ENCODE measurements at regions not wholly inside any gene's neighbourhood (a gene's known extent, or its start where the extent isn't known, plus 50 kb on each side); places are given as distances from the start of the nearest gene placed in this dataset.

DNA sequence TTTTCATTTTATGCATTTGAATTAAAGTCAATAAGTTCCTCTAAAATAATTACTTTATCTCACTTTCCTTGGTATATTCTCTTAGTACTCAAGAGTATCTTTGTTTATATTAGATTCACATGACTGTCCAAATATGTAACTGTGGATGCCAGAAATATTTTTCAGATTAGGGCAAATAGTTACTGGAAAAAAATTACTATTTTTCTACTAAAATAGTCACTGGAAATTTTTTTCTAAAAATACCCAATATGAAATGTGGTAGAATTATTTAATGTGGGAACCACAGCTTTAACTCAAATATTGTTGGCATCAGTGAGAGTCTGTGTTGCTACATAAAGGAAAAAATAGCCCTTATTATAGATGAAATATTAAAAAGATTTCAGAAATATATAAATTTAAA, 70.4 kb upstream of the NMU start:
- TF ChIP-seq, protein P1, sequence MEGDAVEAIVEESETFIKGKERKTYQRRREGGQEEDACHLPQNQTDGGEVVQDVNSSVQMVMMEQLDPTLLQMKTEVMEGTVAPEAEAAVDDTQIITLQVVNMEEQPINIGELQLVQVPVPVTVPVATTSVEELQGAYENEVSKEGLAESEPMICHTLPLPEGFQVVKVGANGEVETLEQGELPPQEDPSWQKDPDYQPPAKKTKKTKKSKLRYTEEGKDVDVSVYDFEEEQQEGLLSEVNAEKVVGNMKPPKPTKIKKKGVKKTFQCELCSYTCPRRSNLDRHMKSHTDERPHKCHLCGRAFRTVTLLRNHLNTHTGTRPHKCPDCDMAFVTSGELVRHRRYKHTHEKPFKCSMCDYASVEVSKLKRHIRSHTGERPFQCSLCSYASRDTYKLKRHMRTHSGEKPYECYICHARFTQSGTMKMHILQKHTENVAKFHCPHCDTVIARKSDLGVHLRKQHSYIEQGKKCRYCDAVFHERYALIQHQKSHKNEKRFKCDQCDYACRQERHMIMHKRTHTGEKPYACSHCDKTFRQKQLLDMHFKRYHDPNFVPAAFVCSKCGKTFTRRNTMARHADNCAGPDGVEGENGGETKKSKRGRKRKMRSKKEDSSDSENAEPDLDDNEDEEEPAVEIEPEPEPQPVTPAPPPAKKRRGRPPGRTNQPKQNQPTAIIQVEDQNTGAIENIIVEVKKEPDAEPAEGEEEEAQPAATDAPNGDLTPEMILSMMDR (conservative IDR thresholded peaks at IDR 0.05; ENCODE audit: low read depth in 2 of 2), result no peak
- TF ChIP-seq POLR2AphosphoS5 (IDR thresholded peaks at IDR 0.05; ENCODE audit: low read depth) (no peak), EZH2phosphoT487 (IDR thresholded peaks at IDR 0.05; ENCODE audit: unreplicated experiment) (no peak), NANOG (IDR thresholded peaks at IDR 0.05; ENCODE audit: borderline replicate concordance) (no peak), EZH2 (IDR thresholded peaks at IDR 0.05; ENCODE audit: low read depth, unreplicated experiment) (no peak), JUNB (IDR thresholded peaks at IDR 0.05; ENCODE audit: unreplicated experiment) (no peak), STAT1 (IDR thresholded peaks at IDR 0.05; ENCODE audit: unreplicated experiment) (no peak), CREB1 (CRISPR knock-in tag; IDR thresholded peaks at IDR 0.05; ENCODE audit: low read depth) (no peak), ZNF331 (CRISPR knock-in tag; IDR thresholded peaks at IDR 0.05; ENCODE audit: low read depth) (no peak), ZNF114 (CRISPR knock-in tag; IDR thresholded peaks at IDR 0.05) (no peak)
- TF ChIP-seq, protein P2, sequence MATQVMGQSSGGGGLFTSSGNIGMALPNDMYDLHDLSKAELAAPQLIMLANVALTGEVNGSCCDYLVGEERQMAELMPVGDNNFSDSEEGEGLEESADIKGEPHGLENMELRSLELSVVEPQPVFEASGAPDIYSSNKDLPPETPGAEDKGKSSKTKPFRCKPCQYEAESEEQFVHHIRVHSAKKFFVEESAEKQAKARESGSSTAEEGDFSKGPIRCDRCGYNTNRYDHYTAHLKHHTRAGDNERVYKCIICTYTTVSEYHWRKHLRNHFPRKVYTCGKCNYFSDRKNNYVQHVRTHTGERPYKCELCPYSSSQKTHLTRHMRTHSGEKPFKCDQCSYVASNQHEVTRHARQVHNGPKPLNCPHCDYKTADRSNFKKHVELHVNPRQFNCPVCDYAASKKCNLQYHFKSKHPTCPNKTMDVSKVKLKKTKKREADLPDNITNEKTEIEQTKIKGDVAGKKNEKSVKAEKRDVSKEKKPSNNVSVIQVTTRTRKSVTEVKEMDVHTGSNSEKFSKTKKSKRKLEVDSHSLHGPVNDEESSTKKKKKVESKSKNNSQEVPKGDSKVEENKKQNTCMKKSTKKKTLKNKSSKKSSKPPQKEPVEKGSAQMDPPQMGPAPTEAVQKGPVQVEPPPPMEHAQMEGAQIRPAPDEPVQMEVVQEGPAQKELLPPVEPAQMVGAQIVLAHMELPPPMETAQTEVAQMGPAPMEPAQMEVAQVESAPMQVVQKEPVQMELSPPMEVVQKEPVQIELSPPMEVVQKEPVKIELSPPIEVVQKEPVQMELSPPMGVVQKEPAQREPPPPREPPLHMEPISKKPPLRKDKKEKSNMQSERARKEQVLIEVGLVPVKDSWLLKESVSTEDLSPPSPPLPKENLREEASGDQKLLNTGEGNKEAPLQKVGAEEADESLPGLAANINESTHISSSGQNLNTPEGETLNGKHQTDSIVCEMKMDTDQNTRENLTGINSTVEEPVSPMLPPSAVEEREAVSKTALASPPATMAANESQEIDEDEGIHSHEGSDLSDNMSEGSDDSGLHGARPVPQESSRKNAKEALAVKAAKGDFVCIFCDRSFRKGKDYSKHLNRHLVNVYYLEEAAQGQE (IDR thresholded peaks at IDR 0.05; ENCODE audit: unreplicated experiment), result no peak
- TF ChIP-seq, protein P3, sequence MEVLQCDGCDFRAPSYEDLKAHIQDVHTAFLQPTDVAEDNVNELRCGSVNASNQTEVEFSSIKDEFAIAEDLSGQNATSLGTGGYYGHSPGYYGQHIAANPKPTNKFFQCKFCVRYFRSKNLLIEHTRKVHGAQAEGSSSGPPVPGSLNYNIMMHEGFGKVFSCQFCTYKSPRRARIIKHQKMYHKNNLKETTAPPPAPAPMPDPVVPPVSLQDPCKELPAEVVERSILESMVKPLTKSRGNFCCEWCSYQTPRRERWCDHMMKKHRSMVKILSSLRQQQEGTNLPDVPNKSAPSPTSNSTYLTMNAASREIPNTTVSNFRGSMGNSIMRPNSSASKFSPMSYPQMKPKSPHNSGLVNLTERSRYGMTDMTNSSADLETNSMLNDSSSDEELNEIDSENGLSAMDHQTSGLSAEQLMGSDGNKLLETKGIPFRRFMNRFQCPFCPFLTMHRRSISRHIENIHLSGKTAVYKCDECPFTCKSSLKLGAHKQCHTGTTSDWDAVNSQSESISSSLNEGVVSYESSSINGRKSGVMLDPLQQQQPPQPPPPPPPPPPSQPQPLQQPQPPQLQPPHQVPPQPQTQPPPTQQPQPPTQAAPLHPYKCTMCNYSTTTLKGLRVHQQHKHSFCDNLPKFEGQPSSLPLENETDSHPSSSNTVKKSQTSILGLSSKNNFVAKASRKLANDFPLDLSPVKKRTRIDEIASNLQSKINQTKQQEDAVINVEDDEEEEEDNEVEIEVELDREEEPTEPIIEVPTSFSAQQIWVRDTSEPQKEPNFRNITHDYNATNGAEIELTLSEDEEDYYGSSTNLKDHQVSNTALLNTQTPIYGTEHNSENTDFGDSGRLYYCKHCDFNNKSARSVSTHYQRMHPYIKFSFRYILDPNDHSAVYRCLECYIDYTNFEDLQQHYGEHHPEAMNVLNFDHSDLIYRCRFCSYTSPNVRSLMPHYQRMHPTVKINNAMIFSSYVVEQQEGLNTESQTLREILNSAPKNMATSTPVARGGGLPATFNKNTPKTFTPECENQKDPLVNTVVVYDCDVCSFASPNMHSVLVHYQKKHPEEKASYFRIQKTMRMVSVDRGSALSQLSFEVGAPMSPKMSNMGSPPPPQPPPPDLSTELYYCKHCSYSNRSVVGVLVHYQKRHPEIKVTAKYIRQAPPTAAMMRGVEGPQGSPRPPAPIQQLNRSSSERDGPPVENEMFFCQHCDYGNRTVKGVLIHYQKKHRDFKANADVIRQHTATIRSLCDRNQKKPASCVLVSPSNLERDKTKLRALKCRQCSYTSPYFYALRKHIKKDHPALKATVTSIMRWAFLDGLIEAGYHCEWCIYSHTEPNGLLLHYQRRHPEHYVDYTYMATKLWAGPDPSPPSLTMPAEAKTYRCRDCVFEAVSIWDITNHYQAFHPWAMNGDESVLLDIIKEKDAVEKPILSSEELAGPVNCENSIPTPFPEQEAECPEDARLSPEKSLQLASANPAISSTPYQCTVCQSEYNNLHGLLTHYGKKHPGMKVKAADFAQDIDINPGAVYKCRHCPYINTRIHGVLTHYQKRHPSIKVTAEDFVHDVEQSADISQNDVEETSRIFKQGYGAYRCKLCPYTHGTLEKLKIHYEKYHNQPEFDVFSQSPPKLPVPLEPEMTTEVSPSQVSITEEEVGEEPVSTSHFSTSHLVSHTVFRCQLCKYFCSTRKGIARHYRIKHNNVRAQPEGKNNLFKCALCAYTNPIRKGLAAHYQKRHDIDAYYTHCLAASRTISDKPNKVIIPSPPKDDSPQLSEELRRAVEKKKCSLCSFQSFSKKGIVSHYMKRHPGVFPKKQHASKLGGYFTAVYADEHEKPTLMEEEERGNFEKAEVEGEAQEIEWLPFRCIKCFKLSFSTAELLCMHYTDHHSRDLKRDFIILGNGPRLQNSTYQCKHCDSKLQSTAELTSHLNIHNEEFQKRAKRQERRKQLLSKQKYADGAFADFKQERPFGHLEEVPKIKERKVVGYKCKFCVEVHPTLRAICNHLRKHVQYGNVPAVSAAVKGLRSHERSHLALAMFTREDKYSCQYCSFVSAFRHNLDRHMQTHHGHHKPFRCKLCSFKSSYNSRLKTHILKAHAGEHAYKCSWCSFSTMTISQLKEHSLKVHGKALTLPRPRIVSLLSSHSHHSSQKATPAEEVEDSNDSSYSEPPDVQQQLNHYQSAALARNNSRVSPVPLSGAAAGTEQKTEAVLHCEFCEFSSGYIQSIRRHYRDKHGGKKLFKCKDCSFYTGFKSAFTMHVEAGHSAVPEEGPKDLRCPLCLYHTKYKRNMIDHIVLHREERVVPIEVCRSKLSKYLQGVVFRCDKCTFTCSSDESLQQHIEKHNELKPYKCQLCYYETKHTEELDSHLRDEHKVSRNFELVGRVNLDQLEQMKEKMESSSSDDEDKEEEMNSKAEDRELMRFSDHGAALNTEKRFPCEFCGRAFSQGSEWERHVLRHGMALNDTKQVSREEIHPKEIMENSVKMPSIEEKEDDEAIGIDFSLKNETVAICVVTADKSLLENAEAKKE (CRISPR knock-in tag; IDR thresholded peaks at IDR 0.05), result no peak
- TF ChIP-seq, protein P4, sequence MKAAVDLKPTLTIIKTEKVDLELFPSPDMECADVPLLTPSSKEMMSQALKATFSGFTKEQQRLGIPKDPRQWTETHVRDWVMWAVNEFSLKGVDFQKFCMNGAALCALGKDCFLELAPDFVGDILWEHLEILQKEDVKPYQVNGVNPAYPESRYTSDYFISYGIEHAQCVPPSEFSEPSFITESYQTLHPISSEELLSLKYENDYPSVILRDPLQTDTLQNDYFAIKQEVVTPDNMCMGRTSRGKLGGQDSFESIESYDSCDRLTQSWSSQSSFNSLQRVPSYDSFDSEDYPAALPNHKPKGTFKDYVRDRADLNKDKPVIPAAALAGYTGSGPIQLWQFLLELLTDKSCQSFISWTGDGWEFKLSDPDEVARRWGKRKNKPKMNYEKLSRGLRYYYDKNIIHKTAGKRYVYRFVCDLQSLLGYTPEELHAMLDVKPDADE (IDR thresholded peaks at IDR 0.05), result no peak
